HG02798 (cell line): ENCODE measurements at regions not wholly inside any gene's neighbourhood (a gene's known extent, or its start where the extent isn't known, plus 50 kb on each side); places are given as distances from the start of the nearest gene placed in this dataset.

Experiments
- ATAC-seq: cut with Tn5 transposase; IDR thresholded peaks from one replicate; pipeline ENCODE4 v1.9.1; 2021; ENCODE audit warnings: mild to moderate bottlenecking; ENCODE audit not compliant: unreplicated experiment, poor library complexity

GRCh38 chr17:65279456-65279855, 142.3 kb downstream of the RGS9 start:
- no peak for ATAC-seq

GRCh38 chr17:65278820-65279184, 141.6 kb downstream of the RGS9 start:
- ATAC-seq, result no peak

- no peak for ATAC-seq
Observed at GRCh38 chr17:65278050-65278819, 141.1 kb downstream of the RGS9 start.

GRCh38 chr17:65277576-65277975, 140.4 kb downstream of the RGS9 start:
- no peak for ATAC-seq
